HL-60 (cell line): ENCODE measurements at regions not wholly inside any gene's neighbourhood (a gene's known extent, or its start where the extent isn't known, plus 50 kb on each side); places are given as distances from the start of the nearest gene placed in this dataset.

Source experiments
- DNase-seq, 2 experiments: peaks; one replicate each; pipeline ENCODE4 v3.0.0-alpha.2; 2010 to 2020; ENCODE audit warnings: low read depth in 1 of 2, low spot score in 1 of 2
- H3K27ac ChIP-seq: fragments of 250-450 bp; sonication (Bioruptor Pico); replicated peaks from 2 replicates; pipeline ENCODE4 v1.5.1; 2020; ENCODE audit warnings: mild to moderate bottlenecking, moderate library complexity
- H3K27me3 ChIP-seq: fragments of 250-450 bp; sonication (Bioruptor Pico); 2 replicates; pipeline ENCODE4 v1.5.1; 2021; ENCODE audit warnings: mild to moderate bottlenecking, moderate library complexity; ENCODE audit not compliant: insufficient read depth, poor library complexity, severe bottlenecking
- H3K4me3 ChIP-seq: replicated peaks from 2 replicates; pipeline ENCODE4 v1.5.1; 2011; ENCODE audit warnings: mild to moderate bottlenecking, control low read depth, low read length; ENCODE audit not compliant: insufficient read depth
- CTCF ChIP-seq: IDR thresholded peaks from one replicate; pipeline ENCODE4 v1.5.1; 2011; ENCODE audit warnings: low read length, control low read depth, inconsistent platforms; ENCODE audit not compliant: insufficient read depth
- GABPA ChIP-seq: IDR thresholded peaks from 2 replicates; pipeline ENCODE4 v1.6.1; 2012; ENCODE audit warnings: low read depth
- POLR2AphosphoS5 ChIP-seq: IDR thresholded peaks from 2 replicates; pipeline ENCODE4 v1.6.1; 2012; ENCODE audit warnings: low read depth
- REST ChIP-seq: IDR thresholded peaks from 2 replicates; pipeline ENCODE4 v1.6.1; 2012; ENCODE audit warnings: low read depth; ENCODE audit not compliant: insufficient replicate concordance
- SPI1 ChIP-seq: IDR thresholded peaks from 2 replicates; pipeline ENCODE4 v1.6.1; 2012; ENCODE audit warnings: low read depth, mild to moderate bottlenecking, borderline replicate concordance

GRCh38 chr15:97615114-97615513, 345.4 kb upstream of the ARRDC4 start:
- no peak for DNase-seq
- TF ChIP-seq GABPA, result no peak
- TF ChIP-seq SPI1, result no peak
- no peak for TF ChIP-seq REST
- TF ChIP-seq CTCF, result no peak
- TF ChIP-seq POLR2AphosphoS5, result no peak
- H3K27ac ChIP-seq, result no peak overlapping the region

GRCh38 chr15:97623091-97623661, 337.3 kb upstream of the ARRDC4 start:
- no peak for TF ChIP-seq GABPA
- TF ChIP-seq REST, result no peak
- TF ChIP-seq SPI1, result no peak
- TF ChIP-seq CTCF, result no peak
- TF ChIP-seq POLR2AphosphoS5, result no peak
- Histone ChIP-seq H3K4me3 (no peak overlapping the region), H3K27me3 (no peaks in the 10 kb centered on the region), H3K27ac (no peak overlapping the region)
- no peak for DNase-seq

More at GRCh38 chr15:97615114-97615513, 345.4 kb upstream of the ARRDC4 start:
- no peaks in the 10 kb centered on the region for H3K27me3 ChIP-seq
- H3K4me3 ChIP-seq, result no peak overlapping the region

- TF ChIP-seq GABPA, result no peak
- TF ChIP-seq CTCF, result no peak
- TF ChIP-seq POLR2AphosphoS5, result no peak
- no peak for TF ChIP-seq SPI1
- no peak for TF ChIP-seq REST
- no peaks in the 10 kb centered on the region for H3K27me3 ChIP-seq
- H3K4me3 ChIP-seq, result no peak overlapping the region
- DNase-seq, result no peak
- H3K27ac ChIP-seq, result no peak overlapping the region
Measured at GRCh38 chr15:97627634-97628033, 332.9 kb upstream of the ARRDC4 start.
